ENCODE measurements at regions not wholly inside any gene's neighbourhood (a gene's known extent, or its start where the extent isn't known, plus 50 kb on each side); places are given as distances from the start of the nearest gene placed in this dataset.
"Not testable (repeated sequence)": the region's sequence is repeated elsewhere in the genome, so short reads cannot be mapped to it uniquely, and the experiment has no call there.

GRCh38 chr10:26621243-26621888, 76.1 kb upstream of the PDSS1 start:
- DNase-seq = no peak

DNA sequence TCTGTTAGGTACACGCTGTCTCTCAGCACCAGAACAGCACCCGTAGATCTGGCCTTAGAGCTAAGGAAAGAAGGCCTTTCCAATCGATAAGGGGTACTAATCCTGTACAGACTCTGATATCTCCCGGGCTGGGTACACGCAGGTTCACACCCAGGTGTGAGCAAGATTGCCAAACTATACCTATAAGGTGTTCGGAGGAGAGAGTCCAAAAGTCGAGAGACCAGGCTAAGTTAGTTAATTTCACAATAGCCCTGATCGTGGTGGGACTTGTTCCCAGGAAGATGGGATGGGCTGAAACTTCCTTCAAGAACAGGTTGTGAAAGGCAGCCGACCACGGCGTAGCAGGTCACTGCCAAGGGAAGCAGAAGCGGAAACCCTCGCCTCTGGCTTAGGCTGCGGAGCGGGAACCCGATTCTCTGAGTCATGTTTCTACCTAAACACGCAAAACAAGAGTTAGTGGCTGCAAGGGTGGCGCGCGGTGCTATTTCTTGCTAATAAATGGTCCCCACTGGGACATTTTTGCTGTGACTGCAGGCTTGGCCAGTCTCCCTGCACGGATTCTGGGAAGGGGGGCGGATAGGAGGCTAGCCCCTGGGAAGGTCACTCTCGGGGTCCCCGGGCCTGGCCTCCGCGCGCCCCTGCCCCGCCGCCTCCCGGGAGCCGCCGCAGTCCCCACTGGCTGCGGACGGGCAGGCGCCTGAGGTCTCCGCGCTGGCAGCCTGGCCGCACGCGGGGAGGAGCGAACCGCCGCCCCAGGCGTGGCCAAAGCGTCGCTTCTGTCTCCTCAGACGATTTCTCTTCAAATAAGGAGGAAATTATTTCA, 75.4 kb upstream of the PDSS1 start:
- peak in 1 of 5 experiments; percentile 30 for DNase-seq

DNA sequence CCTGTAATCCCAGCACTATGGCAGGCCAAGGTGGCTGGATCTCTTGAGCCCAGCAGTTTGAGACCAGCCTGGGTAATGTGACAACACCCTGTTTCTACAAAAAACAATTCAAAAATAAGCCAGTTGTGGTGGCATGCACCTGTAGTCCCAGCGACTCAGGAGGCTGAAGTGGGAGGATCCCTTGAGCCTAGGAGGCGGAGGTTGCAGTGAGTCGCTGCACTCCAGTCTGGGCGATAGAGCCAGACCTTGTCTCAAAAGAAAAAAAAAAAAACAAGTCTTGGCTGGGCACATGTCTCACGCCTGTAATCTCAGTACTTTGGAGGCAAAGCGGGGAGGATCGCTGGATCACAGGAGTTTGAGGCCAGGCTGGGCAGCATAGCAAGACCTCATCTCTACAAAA, 74.6 kb upstream of the PDSS1 start:
- no peak for DNase-seq

DNA sequence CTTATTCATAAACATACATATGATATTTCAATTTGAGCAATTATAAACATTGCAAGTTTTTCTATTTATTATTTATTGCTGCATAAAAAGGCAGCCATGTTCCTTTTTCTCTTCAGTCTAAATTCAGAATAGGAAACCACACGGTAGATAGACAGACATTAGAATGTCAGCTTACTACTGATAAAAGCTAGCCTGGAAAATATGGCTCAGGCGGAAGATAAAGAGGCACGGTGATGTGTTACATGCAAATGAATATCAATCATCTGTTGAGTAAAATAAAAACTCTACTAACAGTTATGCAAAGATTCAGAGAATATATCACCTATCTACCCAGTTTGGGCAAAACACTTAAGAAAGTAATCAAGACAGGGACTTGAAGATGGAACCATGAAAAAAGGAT, 73.5 kb upstream of the PDSS1 start:
- DNase-seq = no peak

- no peak for DNase-seq
Observed at GRCh38 chr10:26626066-26626465, 71.4 kb upstream of the PDSS1 start.

- DNase-seq = no peak
Observed at GRCh38 chr10:26627324-26627723, 70.2 kb upstream of the PDSS1 start.

GRCh38 chr10:26628395-26628794, 69.1 kb upstream of the PDSS1 start:
- peak in 1 of 5 experiments; percentile 42 for DNase-seq

- DNase-seq = not testable (repeated sequence)
Observed at GRCh38 chr10:26632171-26632570, 65.3 kb upstream of the PDSS1 start.

GRCh38 chr10:26634111-26634510, 63.4 kb upstream of the PDSS1 start:
- DNase-seq = not testable (repeated sequence)

DNA sequence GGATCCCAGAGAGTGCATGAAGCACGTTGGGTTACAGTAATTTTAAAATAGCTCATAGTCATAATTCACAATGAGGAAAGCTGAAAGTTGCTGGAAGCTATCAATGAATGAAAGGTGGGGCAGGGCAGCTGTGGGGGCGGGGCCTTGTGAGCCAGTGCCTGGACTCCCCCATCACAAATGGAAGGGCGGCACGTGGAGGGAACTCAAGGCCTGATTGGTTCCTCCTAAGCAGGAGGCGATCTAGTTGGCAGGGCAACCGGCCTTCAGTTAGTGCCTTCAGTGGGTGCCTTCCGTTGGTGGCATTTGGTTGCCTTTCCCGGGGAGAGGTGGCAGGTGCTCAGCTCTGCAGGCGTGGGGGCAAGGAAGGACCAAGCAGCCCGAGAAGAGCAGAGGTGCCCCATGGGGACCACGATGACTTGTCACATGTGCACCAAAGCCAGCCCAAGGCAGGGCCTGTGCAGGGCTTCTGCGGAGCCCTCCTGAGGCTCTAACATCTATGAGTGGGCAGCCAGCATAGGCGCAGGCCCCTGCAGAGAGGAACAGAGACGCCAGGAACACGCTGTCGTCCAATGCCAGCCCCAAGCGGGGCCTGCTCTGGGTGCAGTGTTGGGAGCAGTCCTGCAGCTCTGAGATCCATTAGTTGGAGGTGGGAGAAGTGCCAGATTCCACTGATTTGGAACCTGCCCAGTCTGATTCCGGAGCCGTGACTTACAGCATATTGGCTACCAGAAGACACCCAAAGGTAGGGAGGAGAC, 59.8 kb upstream of the PDSS1 start:
- DNase-seq = no peak

DNA sequence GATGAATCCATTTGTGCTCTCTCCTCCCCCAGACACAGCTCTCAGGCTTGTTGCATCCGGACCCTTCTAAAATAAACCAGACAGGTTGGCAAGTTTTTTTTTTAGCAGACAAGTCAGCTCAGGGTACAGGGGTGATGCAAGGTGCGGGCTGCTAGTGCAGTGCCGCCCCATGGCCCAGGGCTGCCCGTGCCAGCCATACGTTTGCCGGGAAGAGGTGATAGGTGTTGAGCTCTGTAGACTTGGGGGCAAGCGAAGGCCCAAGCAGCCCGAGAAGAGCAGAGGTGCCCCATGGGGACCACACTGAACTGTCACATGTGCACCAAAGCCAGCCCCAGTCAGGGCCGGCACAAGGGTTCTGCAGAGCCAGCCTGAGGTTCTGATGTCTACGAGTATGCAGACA, 57.1 kb upstream of the PDSS1 start:
- no peak for DNase-seq

DNA sequence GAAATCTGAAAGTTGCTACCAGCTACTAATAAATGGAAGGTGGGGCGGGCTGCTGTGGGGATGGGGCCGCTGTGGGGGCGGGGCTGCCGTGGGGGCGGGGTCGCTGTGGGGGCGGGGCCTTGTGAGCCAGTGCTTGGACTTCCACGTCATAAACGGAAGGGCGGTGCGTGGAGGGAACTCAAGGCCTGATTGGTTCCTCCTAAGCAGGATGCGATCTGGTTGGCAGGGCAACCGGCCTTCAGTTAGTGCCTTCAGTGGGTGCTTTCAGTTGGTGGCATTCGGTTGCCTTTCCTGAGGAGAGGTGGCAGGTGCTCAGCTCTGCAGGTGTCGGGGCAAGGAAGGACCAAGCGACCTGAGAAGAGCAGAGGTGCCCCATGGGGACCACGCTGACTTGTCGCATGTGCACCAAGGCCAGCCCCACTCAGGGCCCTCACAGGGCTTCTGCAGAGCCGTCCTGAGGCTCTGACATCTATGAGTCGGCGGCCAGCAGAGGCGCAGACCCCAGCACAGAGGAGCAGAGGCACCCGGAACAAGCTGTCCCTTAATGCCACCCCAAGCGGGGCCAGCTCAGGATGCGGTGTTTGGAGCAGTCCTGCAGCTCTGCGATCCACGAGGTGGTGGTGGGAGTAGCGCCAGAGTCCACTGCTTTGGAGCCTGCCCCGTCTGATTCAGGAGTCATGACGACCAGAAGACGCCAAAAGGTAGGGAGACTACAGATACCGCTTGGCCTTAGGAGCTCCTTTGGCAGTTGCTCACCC, 54.4 kb upstream of the PDSS1 start:
- DNase-seq = peak in 1 of 5 experiments; percentile 60

GRCh38 chr10:26647602-26648244, 49.8 kb upstream of the PDSS1 start:
- DNase-seq = no peak
